HCT116 (cell line): ENCODE measurements at regions not wholly inside any gene's neighbourhood (a gene's known extent, or its start where the extent isn't known, plus 50 kb on each side); places are given as distances from the start of the nearest gene placed in this dataset.

ENCODE experiments used
- ATAC-seq: fragments of 200-7000 bp; cut with Tn5 transposase; 2 replicates; pipeline ENCODE4 v1.9.1; 2020; ENCODE audit warnings: mild to moderate bottlenecking, moderate library complexity
- BruUV-seq: library from RNA; stranded (reverse); fragments of 400-500 nt; replicated peaks from 2 replicates; lab custom pipeline; 2021; lab: Mats Ljungman, UMichigan
- CTCF ChIA-PET: fragments of 300-600 bp; sonication (Branson Sonifier 250); formaldehyde crosslinking; loops from one replicate; lab custom pipeline; 2021; ENCODE audit warnings: antibody characterized with exemption; lab: Charles Lee
- POLR2A ChIA-PET: fragments of 300-600, 350-600 bp; sonication (Branson Sonifier 250); formaldehyde crosslinking; loops from one replicate; lab custom pipeline; 2021; ENCODE audit warnings: antibody characterized with exemption; lab: Charles Lee
- RAD21 ChIA-PET, 2 experiments: fragments of 300-600 bp; sonication (Branson Sonifier 250); formaldehyde crosslinking; loops; one replicate each; lab custom pipeline; 2023; ENCODE audit warnings: low total read pairs in 2 of 2; ENCODE audit not compliant: uncharacterized antibody in 2 of 2, unreplicated experiment in 2 of 2, low non-redundant PET in 1 of 2; lab: Charles Lee
- DNase-seq: peaks from one replicate; pipeline ENCODE4 v3.0.0-alpha.2; 2010; ENCODE audit warnings: low read depth, low spot score
- H2AFZ ChIP-seq: fragments of 200-600 bp; shearing (Covaris generic), sonication (generic); 2 replicates; pipeline ENCODE4 v1.6.1; 2017; ENCODE audit warnings: low read depth, mixed run types, mixed read lengths, antibody characterized with exemption, low read length; ENCODE audit not compliant: poor library complexity, severe bottlenecking
- H3K27ac ChIP-seq: 2 replicates; pipeline ENCODE4 v1.5.1; 2012; ENCODE audit warnings: low read depth, low read length
- H3K27me3 ChIP-seq: fragments of 200-600 bp; sonication (generic); 2 replicates; pipeline ENCODE4 v1.6.1; 2016; ENCODE audit warnings: mixed run types, low read length, mixed read lengths; ENCODE audit not compliant: insufficient read depth
- H3K36me3 ChIP-seq, 2 experiments: fragments of 200-500 bp in 1 of 2; fragments of 200-600 bp in 1 of 2; sonication (Bioruptor generic) in 1 of 2; sonication (generic) in 1 of 2; 2 replicates each; pipeline versions ENCODE4 v1.5.1 to v1.6.1; 2014 to 2016; ENCODE audit warnings: low read length in 2 of 2, inconsistent platforms in 1 of 2, mixed read lengths in 1 of 2, mixed run types in 1 of 2; ENCODE audit not compliant: insufficient read depth in 2 of 2, control insufficient read depth in 1 of 2
- H3K4me1 ChIP-seq, 2 experiments: fragments of 200-600 bp in 1 of 2; sonication (generic) in 1 of 2; 2 replicates each; pipeline versions ENCODE4 v1.5.1 to v1.6.1; 2012 to 2017; ENCODE audit warnings: low read length in 2 of 2, inconsistent platforms in 1 of 2, mild to moderate bottlenecking in 1 of 2, mixed read lengths in 1 of 2, mixed run types in 1 of 2, moderate library complexity in 1 of 2; ENCODE audit not compliant: insufficient read depth in 2 of 2, control insufficient read depth in 1 of 2
- H3K4me2 ChIP-seq: fragments of 200-600 bp; sonication (generic); 2 replicates; pipeline ENCODE4 v1.6.1; 2017; ENCODE audit warnings: mixed run types, low read length, mixed read lengths
- H3K4me3 ChIP-seq, 2 experiments: fragments of 200-600 bp in 1 of 2; sonication (generic) in 1 of 2; replicated peaks in 1 of 2; 2 replicates each; pipeline ENCODE4 v1.5.1; 2011 to 2016; ENCODE audit warnings: low read length in 2 of 2, control low read depth in 1 of 2, low read depth in 1 of 2, mild to moderate bottlenecking in 1 of 2, mixed read lengths in 1 of 2, mixed run types in 1 of 2
- H3K79me2 ChIP-seq: fragments of 200-600 bp; sonication (generic); 2 replicates; pipeline ENCODE4 v1.6.1; 2017; ENCODE audit warnings: mild to moderate bottlenecking, mixed run types, low read length, moderate library complexity, mixed read lengths; ENCODE audit not compliant: insufficient read depth
- H3K9ac ChIP-seq: fragments of 200-600 bp; sonication (generic); 2 replicates; pipeline ENCODE4 v1.6.1; 2016; ENCODE audit warnings: low read length, mixed read lengths
- H3K9me2 ChIP-seq: fragments of 200-600 bp; sonication (generic), shearing (Covaris generic); 2 replicates; pipeline ENCODE4 v1.6.1; 2017; ENCODE audit warnings: mixed run types, mild to moderate bottlenecking, moderate library complexity; ENCODE audit not compliant: insufficient read depth
- H3K9me3 ChIP-seq, 2 experiments: fragments of 200-500 bp in 1 of 2; fragments of 200-600 bp in 1 of 2; sonication (Bioruptor generic) in 1 of 2; sonication (generic) in 1 of 2; 2 replicates each; pipeline ENCODE4 v1.6.1; 2014 to 2017; ENCODE audit warnings: low read length in 2 of 2, mixed read lengths in 2 of 2, inconsistent platforms in 1 of 2, low read depth in 1 of 2, mild to moderate bottlenecking in 1 of 2, mixed run types in 1 of 2, moderate library complexity in 1 of 2; ENCODE audit not compliant: control insufficient read depth in 1 of 2, insufficient read depth in 1 of 2
- H4K20me1 ChIP-seq: fragments of 200-600 bp; sonication (generic), shearing (Covaris generic); 2 replicates; pipeline ENCODE4 v1.6.1; 2017; ENCODE audit warnings: mixed run types, mild to moderate bottlenecking, moderate library complexity; ENCODE audit not compliant: insufficient read depth
- CBX3 ChIP-seq: IDR thresholded peaks from 2 replicates; pipeline ENCODE4 v1.6.1; 2012; ENCODE audit warnings: low read depth
- CEBPB ChIP-seq: IDR thresholded peaks from 2 replicates; pipeline ENCODE4 v1.6.1; 2012; ENCODE audit warnings: low read depth
- EGR1 ChIP-seq: IDR thresholded peaks from 2 replicates; pipeline ENCODE4 v1.6.1; 2012; ENCODE audit warnings: low read depth
- EZH2 ChIP-seq: fragments of 200-600 bp; sonication (generic); IDR thresholded peaks from 2 replicates; pipeline ENCODE4 v1.6.1; 2017; ENCODE audit warnings: antibody characterized with exemption, mixed run types
- FOSL1 ChIP-seq: IDR thresholded peaks from 2 replicates; pipeline ENCODE4 v1.6.1; 2012; ENCODE audit warnings: low read depth
- JUND ChIP-seq: IDR thresholded peaks from 2 replicates; pipeline ENCODE4 v1.6.1; 2012
- MAX ChIP-seq: IDR thresholded peaks from 2 replicates; pipeline ENCODE4 v1.6.1; 2012
- RAD21 ChIP-seq: IDR thresholded peaks from 2 replicates; pipeline ENCODE4 v1.6.1; 2012; ENCODE audit warnings: low read depth, mild to moderate bottlenecking
- SIN3A ChIP-seq: IDR thresholded peaks from 2 replicates; pipeline ENCODE4 v1.6.1; 2012; ENCODE audit warnings: low read depth
- TCF7L2 ChIP-seq: IDR thresholded peaks from 2 replicates; pipeline ENCODE4 v1.7.0; 2011; ENCODE audit warnings: borderline replicate concordance, inconsistent platforms; ENCODE audit not compliant: insufficient read depth, insufficient read length; ENCODE audit errors: extremely low read depth
- YY1 ChIP-seq: IDR thresholded peaks from 2 replicates; pipeline ENCODE4 v1.6.1; 2011; ENCODE audit warnings: low read length, low read depth, moderate library complexity, mild to moderate bottlenecking; ENCODE audit not compliant: insufficient replicate concordance; ENCODE audit errors: extremely low read depth
- ZFX ChIP-seq: fragments of 450-650 bp; IDR thresholded peaks from 2 replicates; pipeline ENCODE4 v1.6.1; 2017
- intact Hi-C: fragments of 100-400 bp; cut with micrococcal nuclease; formaldehyde crosslinking; loops from 2 replicates; pipeline ENCODE4 v1.10.0; 2022
- TF ChIP-seq, protein P1 (sequence below): IDR thresholded peaks from 2 replicates; pipeline ENCODE4 v1.6.1; 2012; ENCODE audit warnings: low read depth

DNA sequence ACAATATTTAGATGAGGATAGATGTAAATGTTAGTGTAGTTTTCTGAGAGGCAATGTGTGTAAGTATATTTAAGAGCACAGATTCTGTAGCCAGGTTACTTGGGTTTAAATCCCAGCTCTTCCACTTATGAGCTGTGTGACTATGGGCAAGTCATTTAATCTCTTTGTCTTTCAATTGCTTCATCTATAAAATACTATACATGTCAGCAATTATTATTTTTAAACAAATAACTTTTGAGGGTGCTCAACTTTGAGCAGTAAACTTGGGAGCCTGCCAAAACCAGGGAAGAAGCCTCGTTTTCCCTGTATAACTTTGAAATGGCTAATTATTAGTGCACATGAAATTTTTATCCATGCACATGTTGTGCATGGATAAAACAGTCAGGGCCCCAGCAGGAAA is 222.8 kb downstream of the FOXD2 start:
- H3K27me3 ChIP-seq, result no peaks in the 10 kb centered on the region
- H3K9ac ChIP-seq, result no peak overlapping the region
- no peak for TF ChIP-seq EZH2
- RAD21 ChIA-PET, result no interaction called here
- H3K4me1 ChIP-seq, result no peaks in the 10 kb centered on the region
- no TSS peak for BruUV-seq
- no peak overlapping the region for H3K4me3 ChIP-seq
- no peaks in the 10 kb centered on the region for H4K20me1 ChIP-seq
- intact Hi-C loops, result no loop called here
- DNase-seq, result no peak
- H3K4me2 ChIP-seq, result no peak overlapping the region
- ATAC-seq, result no peak
- no peaks in the 10 kb centered on the region for H3K9me2 ChIP-seq
- no peaks in the 10 kb centered on the region for H3K36me3 ChIP-seq
- POLR2A ChIA-PET, result no interaction called here
- no peaks in the 10 kb centered on the region for H3K79me2 ChIP-seq
- CTCF ChIA-PET, result no interaction called here
- no peaks in the 10 kb centered on the region for H3K9me3 ChIP-seq
- no peak overlapping the region for H3K27ac ChIP-seq
- no peak overlapping the region for H2AFZ ChIP-seq

DNA sequence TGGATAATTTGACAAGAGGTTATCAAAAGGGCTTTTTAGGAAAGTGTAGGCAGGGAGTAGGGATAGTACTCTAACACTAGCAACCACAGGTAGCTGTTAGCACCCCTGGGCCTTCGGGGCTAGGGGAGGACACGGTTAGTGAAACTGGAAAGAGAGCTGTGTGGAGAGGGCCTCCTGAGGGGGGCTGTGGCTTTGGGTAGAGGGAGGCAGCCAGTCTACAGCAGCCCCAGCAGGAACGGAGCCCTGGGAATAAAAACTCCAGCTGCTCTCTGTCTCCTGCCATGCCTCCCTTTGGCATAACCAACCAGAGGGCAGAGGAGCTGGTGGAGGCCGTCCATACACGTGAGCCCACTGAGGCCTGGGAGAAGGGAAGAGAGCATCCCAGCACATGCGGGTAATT is 223.2 kb downstream of the FOXD2 start:
- Histone ChIP-seq H3K4me2 (no peak overlapping the region), H2AFZ (no peak overlapping the region), H3K79me2 (no peaks in the 10 kb centered on the region), H3K9me3 (no peaks in the 10 kb centered on the region), H3K9ac (no peak overlapping the region), H3K27ac (no peak overlapping the region), H4K20me1 (no peaks in the 10 kb centered on the region), H3K27me3 (no peaks in the 10 kb centered on the region), H3K4me3 (no peak overlapping the region), H3K4me1 (no peaks in the 10 kb centered on the region), H3K9me2 (no peaks in the 10 kb centered on the region), H3K36me3 (no peaks in the 10 kb centered on the region)
- no peak for ATAC-seq
- BruUV-seq, result no TSS peak
- DNase-seq, result no peak
- TF ChIP-seq CBX3, result no peak
- no peak for TF ChIP-seq EGR1
- CTCF ChIA-PET, result no interaction called here
- POLR2A ChIA-PET, result no interaction called here
- RAD21 ChIA-PET, result no interaction called here
- intact Hi-C loops, result no loop called here

- no peak overlapping the region for H2AFZ ChIP-seq
- RAD21 ChIA-PET, result no interaction called here
- no TSS peak for BruUV-seq
- no peak for ATAC-seq
- no peaks in the 10 kb centered on the region for H4K20me1 ChIP-seq
- H3K4me1 ChIP-seq, result no peaks in the 10 kb centered on the region
- H3K36me3 ChIP-seq, result no peaks in the 10 kb centered on the region
- H3K27me3 ChIP-seq, result no peaks in the 10 kb centered on the region
- POLR2A ChIA-PET, result no interaction called here
- no peak for DNase-seq
- TF ChIP-seq ZFX (no peak), RAD21 (no peak), YY1 (no peak), FOSL1 (no peak), EGR1 (no peak), TCF7L2 (no peak), CEBPB (no peak), JUND (no peak), SIN3A (no peak), CBX3 (no peak), MAX (no peak)
- TF ChIP-seq, protein P1, sequence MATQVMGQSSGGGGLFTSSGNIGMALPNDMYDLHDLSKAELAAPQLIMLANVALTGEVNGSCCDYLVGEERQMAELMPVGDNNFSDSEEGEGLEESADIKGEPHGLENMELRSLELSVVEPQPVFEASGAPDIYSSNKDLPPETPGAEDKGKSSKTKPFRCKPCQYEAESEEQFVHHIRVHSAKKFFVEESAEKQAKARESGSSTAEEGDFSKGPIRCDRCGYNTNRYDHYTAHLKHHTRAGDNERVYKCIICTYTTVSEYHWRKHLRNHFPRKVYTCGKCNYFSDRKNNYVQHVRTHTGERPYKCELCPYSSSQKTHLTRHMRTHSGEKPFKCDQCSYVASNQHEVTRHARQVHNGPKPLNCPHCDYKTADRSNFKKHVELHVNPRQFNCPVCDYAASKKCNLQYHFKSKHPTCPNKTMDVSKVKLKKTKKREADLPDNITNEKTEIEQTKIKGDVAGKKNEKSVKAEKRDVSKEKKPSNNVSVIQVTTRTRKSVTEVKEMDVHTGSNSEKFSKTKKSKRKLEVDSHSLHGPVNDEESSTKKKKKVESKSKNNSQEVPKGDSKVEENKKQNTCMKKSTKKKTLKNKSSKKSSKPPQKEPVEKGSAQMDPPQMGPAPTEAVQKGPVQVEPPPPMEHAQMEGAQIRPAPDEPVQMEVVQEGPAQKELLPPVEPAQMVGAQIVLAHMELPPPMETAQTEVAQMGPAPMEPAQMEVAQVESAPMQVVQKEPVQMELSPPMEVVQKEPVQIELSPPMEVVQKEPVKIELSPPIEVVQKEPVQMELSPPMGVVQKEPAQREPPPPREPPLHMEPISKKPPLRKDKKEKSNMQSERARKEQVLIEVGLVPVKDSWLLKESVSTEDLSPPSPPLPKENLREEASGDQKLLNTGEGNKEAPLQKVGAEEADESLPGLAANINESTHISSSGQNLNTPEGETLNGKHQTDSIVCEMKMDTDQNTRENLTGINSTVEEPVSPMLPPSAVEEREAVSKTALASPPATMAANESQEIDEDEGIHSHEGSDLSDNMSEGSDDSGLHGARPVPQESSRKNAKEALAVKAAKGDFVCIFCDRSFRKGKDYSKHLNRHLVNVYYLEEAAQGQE, result no peak
- H3K9ac ChIP-seq, result no peak overlapping the region
- intact Hi-C loops, result no loop called here
- no peaks in the 10 kb centered on the region for H3K9me2 ChIP-seq
- H3K4me2 ChIP-seq, result no peak overlapping the region
- CTCF ChIA-PET, result no interaction called here
- no peak overlapping the region for H3K4me3 ChIP-seq
- H3K79me2 ChIP-seq, result no peaks in the 10 kb centered on the region
- H3K27ac ChIP-seq, result no peak overlapping the region
- H3K9me3 ChIP-seq, result no peaks in the 10 kb centered on the region
Observed at GRCh38 chr1:47662068-47662467, 224.2 kb downstream of the FOXD2 start.
